ENCODE measurements at regions not wholly inside any gene's neighbourhood (a gene's known extent, or its start where the extent isn't known, plus 50 kb on each side); places are given as distances from the start of the nearest gene placed in this dataset.

DNA sequence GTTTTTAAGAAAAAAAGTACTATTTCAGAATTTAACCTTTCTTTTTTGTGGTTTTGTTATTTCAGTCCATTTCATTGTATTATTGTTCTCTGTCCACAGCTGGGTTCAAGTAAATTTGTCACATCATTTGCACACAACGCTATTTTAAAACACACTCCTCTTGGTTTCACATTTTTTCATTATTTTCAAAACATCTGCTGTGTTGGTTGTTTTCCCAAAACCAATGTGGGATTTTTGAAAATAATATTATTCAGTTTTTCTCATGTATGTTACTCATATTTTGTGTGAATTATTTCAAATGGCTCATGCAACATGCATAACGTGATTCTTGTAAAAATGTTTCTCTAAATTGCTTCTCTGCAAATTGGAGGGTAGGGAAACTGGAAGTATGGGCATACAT lies 589.2 kb downstream of the METTL4 start:
- TF ChIP-seq GATA2 (IDR thresholded peaks at IDR 0.05; ENCODE audit: low read depth, low read length) (no peak), GATA3 (IDR thresholded peaks at IDR 0.05; ENCODE audit: low read depth, low read length) (no peak)
